ENCODE measurements at regions not wholly inside any gene's neighbourhood (a gene's known extent, or its start where the extent isn't known, plus 50 kb on each side); places are given as distances from the start of the nearest gene placed in this dataset.

- CTCF ChIA-PET: interaction anchor here (0.8 kb wide), 1 partner anchor 10 kb away, joined by 3 read pairs; no protein-coding TSS in a partner anchor
- FAIRE-seq (peak; percentile 76), DNase-seq (ENCODE audit: low read depth in 1 of 2, low spot score in 1 of 2) (no peak), ATAC-seq (no peak)
- 52% methylated on average over 6 of the region's 6 CpGs for WGBS (ENCODE audit: missing lambda C conversion rate)
- Histone ChIP-seq H3K4me3 (no peak overlapping the region), H3K27ac (no peak overlapping the region), H3K4me2 (no peak overlapping the region), H3K4me1 (no peaks in the 10 kb centered on the region), H3K9me3 (peaks cover 6% of the 10 kb centered on the region; the same call in 1 of the 3 replicates)
- POLR2A ChIA-PET: no interaction called here
- TF ChIP-seq ZNF302 (CRISPR knock-in tag; IDR thresholded peaks at IDR 0.05) (no peak), ZFP36 (IDR thresholded peaks at IDR 0.05; ENCODE audit: borderline replicate concordance, partially characterized antibody) (no peak), E2F6 (IDR thresholded peaks at IDR 0.05; ENCODE audit: borderline replicate concordance, low read depth) (no peak), CTCF (IDR thresholded peaks at IDR 0.05) (no peak), KDM1A (IDR thresholded peaks at IDR 0.05; ENCODE audit: low read depth) (no peak), HEYL (CRISPR knock-in tag; IDR thresholded peaks at IDR 0.05) (no peak), FOXS1 (CRISPR knock-in tag; IDR thresholded peaks at IDR 0.05) (no peak), HDAC2 (IDR thresholded peaks at IDR 0.05) (no peak), HOXB13 (CRISPR knock-in tag; IDR thresholded peaks at IDR 0.05; ENCODE audit: low read depth) (no peak), POLR2A (IDR thresholded peaks at IDR 0.05; ENCODE audit: low read length) (no peak)
Observed at GRCh38 chr2:8076448-8077342, 605.2 kb upstream of the ID2 start.

GRCh38 chr2:8078705-8079104 lies 603.2 kb upstream of the ID2 start:
- FAIRE-seq (no peak), DNase-seq (ENCODE audit: low read depth in 1 of 2, low spot score in 1 of 2) (no peak), ATAC-seq (no peak)
- Histone ChIP-seq H3K4me2 (no peak overlapping the region), H3K9me3 (peaks cover 6% of the 10 kb centered on the region; the same call in 1 of the 3 replicates), H3K4me3 (no peak overlapping the region), H3K27ac (no peak overlapping the region), H3K4me1 (no peaks in the 10 kb centered on the region)
- TF ChIP-seq EP300 (IDR thresholded peaks at IDR 0.05) (no peak), HOXB13 (CRISPR knock-in tag; IDR thresholded peaks at IDR 0.05; ENCODE audit: low read depth) (no peak), RCOR1 (IDR thresholded peaks at IDR 0.05; ENCODE audit: low read depth, low read length) (no peak), MAFK (IDR thresholded peaks at IDR 0.05; ENCODE audit: partially characterized antibody) (peak; percentile 68), FOXS1 (CRISPR knock-in tag; IDR thresholded peaks at IDR 0.05) (no peak), TFCP2L1 (CRISPR knock-in tag; IDR thresholded peaks at IDR 0.05) (no peak), KDM1A (IDR thresholded peaks at IDR 0.05; ENCODE audit: low read depth) (no peak), BHLHE40 (IDR thresholded peaks at IDR 0.05; ENCODE audit: low read depth, low read length) (no peak), REST (IDR thresholded peaks at IDR 0.05) (no peak)
- WGBS (ENCODE audit: missing lambda C conversion rate): 51% methylated on average over 2 of the region's 2 CpGs
- ChIA-PET POLR2A (no interaction called here), CTCF (interaction anchor here (1.3 kb wide), 1 partner anchor 29 kb away, joined by 3 read pairs; no protein-coding TSS in a partner anchor)

GRCh38 chr2:8080063-8080462 lies 601.8 kb upstream of the ID2 start:
- peaks cover 6% of the 10 kb centered on the region; the same call in 1 of the 3 replicates for H3K9me3 ChIP-seq
- ChIA-PET POLR2A (no interaction called here), CTCF (no interaction called here)
- H3K4me2 ChIP-seq: no peak overlapping the region
- ATAC-seq (no peak), FAIRE-seq (no peak), DNase-seq (ENCODE audit: low read depth in 1 of 2, low spot score in 1 of 2) (no peak)
- no peak overlapping the region for H3K4me3 ChIP-seq
- no peak for TF ChIP-seq HDAC2 (IDR thresholded peaks at IDR 0.05)
- no peak for TF ChIP-seq ZNF302 (CRISPR knock-in tag; IDR thresholded peaks at IDR 0.05)
- no peak for TF ChIP-seq RCOR1 (IDR thresholded peaks at IDR 0.05; ENCODE audit: low read depth, low read length)
- no peak for TF ChIP-seq POLR2AphosphoS2 (conservative IDR thresholded peaks at IDR 0.05; ENCODE audit: low read length)
- TF ChIP-seq NR3C1 (IDR thresholded peaks at IDR 0.05): no peak
- no peak for TF ChIP-seq NPAS2 (CRISPR knock-in tag; IDR thresholded peaks at IDR 0.05; ENCODE audit: borderline replicate concordance)
- TF ChIP-seq CBX2 (IDR thresholded peaks at IDR 0.05; ENCODE audit: borderline replicate concordance, low read depth): no peak
- TF ChIP-seq PBX3 (IDR thresholded peaks at IDR 0.05): no peak
- TF ChIP-seq ZSCAN20 (CRISPR knock-in tag; IDR thresholded peaks at IDR 0.05): no peak
- TF ChIP-seq JUNB (IDR thresholded peaks at IDR 0.05): no peak
- TF ChIP-seq SMC3 (IDR thresholded peaks at IDR 0.05): no peak
- TF ChIP-seq BHLHE40 (IDR thresholded peaks at IDR 0.05; ENCODE audit: low read depth, low read length): no peak
- TF ChIP-seq RARB (CRISPR knock-in tag; IDR thresholded peaks at IDR 0.05): no peak
- no peak for TF ChIP-seq FOSB (CRISPR knock-in tag; IDR thresholded peaks at IDR 0.05)
- no peak overlapping the region for H3K27ac ChIP-seq
- no peaks in the 10 kb centered on the region for H3K4me1 ChIP-seq
